Activated CD4-positive, alpha-beta T cell treated with anti-CD3 and anti-CD28 coated beads for 36 hours (primary cell): ENCODE measurements at regions not wholly inside any gene's neighbourhood (a gene's known extent, or its start where the extent isn't known, plus 50 kb on each side); places are given as distances from the start of the nearest gene placed in this dataset.
"Not testable (repeated sequence)": the region's sequence is repeated elsewhere in the genome, so short reads cannot be mapped to it uniquely, and the experiment has no call there.

Experiments
- ATAC-seq: fragments of 200-7000 bp; cut with Tn5 transposase; one replicate; pipeline ENCODE4 v1.10.0; 2021; ENCODE audit warnings: mild to moderate bottlenecking, moderate library complexity
- CTCF ChIA-PET: fragments of 350-600 bp; sonication (Branson Sonifier 250); formaldehyde crosslinking; loops from one replicate; lab custom pipeline; 2021; ENCODE audit warnings: antibody characterized with exemption; lab: Charles Lee
- POLR2A ChIA-PET: fragments of 350-600 bp; sonication (Branson Sonifier 250); formaldehyde crosslinking; loops from one replicate; lab custom pipeline; 2021; ENCODE audit warnings: antibody characterized with exemption, inconsistent platforms; lab: Charles Lee
- DNase-seq: peaks from one replicate; pipeline ENCODE4 v3.0.0-alpha.2; 2020
- H3K27ac Mint-ChIP-seq: one replicate; pipeline ENCODE4 v1.8.0; 2021; ENCODE audit warnings: mixed read lengths
- H3K27me3 Mint-ChIP-seq: one replicate; pipeline ENCODE4 v1.8.0; 2021; ENCODE audit warnings: mixed read lengths
- H3K36me3 Mint-ChIP-seq: one replicate; pipeline ENCODE4 v1.8.0; 2021; ENCODE audit warnings: low read depth, mixed read lengths
- H3K4me1 Mint-ChIP-seq: one replicate; pipeline ENCODE4 v1.8.0; 2021; ENCODE audit warnings: mixed read lengths
- H3K4me3 Mint-ChIP-seq: one replicate; pipeline ENCODE4 v1.8.0; 2021; ENCODE audit warnings: mild to moderate bottlenecking, moderate library complexity, mixed read lengths
- H3K9me3 Mint-ChIP-seq: one replicate; pipeline ENCODE4 v1.8.0; 2021; ENCODE audit warnings: low read depth, mixed read lengths
- intact Hi-C, 2 experiments: fragments of 100-400 bp; cut with DNase I in 1 of 2; cut with micrococcal nuclease in 1 of 2; formaldehyde crosslinking; loops; one replicate each; pipeline versions ENCODE4 v1.14.2 to v1.15.1; 2022 to 2024; cut with DNase I, micrococcal nuclease

DNA sequence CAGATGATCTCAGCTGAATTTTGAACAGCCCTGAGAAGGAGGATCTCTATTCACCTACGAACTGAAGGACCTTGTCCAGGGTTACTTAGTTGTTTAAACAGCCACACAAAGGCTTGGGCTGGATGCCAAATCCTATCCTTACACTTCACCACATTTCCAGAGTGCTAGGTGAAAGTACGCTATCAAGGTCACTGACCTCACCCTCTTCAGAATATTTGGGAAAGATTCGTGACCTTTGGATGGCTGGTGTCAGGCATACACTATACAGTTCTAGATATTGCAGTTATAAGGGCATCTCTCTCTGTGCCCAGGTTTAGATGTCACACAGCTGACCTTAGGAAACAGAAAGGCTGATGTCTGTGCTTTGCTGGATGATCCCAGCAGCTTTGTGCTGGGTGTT, 61.2 kb upstream of the ABLIM1 start:
- CTCF ChIA-PET, result no interaction called here
- POLR2A ChIA-PET, result no interaction called here
- no peak overlapping the region for H3K27ac Mint-ChIP-seq

DNA sequence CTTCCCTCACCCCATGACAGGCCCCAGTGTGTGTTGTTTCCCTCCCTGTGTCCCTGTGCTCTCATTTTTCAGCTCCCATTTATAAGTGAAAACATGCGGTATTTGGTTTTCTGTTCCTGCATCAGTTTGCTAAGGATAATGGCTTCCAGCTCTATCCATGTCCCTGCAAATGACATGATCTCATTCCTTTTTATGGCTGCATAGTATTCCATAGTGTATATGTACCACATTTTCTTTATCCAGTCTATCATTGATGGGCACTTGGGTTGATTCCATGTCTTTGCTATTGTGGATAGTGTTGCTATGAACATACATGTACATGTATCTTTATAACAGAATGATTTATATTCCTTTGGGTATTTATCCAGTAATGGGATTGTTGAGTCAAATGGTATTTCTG, 61.9 kb upstream of the ABLIM1 start:
- DNase-seq, H3K36me3 Mint-ChIP-seq, H3K9me3 Mint-ChIP-seq, POLR2A ChIA-PET, H3K4me1 Mint-ChIP-seq, CTCF ChIA-PET, H3K27ac Mint-ChIP-seq, ATAC-seq, H3K27me3 Mint-ChIP-seq, intact Hi-C loops, H3K4me3 Mint-ChIP-seq: not testable (repeated sequence)

More for the DNA sequence above, 61.2 kb upstream of the ABLIM1 start:
- no peaks in the 10 kb centered on the region for H3K4me1 Mint-ChIP-seq
- no peak for ATAC-seq
- H3K36me3 Mint-ChIP-seq, result no peaks in the 10 kb centered on the region
- no peak for DNase-seq
- no peaks in the 10 kb centered on the region for H3K9me3 Mint-ChIP-seq
- H3K4me3 Mint-ChIP-seq, result no peak overlapping the region
- no peaks in the 10 kb centered on the region for H3K27me3 Mint-ChIP-seq
- intact Hi-C loops, result no loop called here

DNA sequence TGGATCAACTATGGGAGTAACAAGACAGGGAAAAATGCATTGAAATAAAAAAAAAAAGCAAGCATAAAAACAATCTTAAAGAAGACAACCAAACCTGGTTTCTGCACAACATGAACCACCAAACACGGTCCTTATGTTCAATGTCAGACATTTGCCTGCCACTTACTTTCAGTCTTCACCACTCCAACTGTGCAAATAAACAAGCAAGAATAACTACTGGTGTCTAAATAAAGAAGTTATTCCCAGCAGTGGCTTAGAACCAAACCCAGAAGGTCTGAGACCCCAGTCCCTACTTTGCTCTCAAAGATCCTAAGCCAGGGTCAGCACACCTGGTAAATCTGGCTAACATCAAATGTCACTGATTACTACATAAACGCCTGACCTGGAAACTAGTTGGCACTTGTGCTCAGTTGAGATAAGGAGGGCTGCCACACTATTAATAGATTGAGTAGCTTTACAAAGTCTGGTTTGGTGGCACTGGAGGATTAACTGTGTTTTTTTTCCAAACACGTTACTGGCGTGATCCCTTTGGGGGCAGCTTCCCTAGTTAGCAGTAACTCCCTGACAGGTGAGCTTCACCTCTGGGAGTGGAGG, 62.7 kb upstream of the ABLIM1 start:
- Mint-ChIP-seq H3K9me3 (no peaks in the 10 kb centered on the region), H3K4me3 (no peak overlapping the region), H3K36me3 (no peaks in the 10 kb centered on the region), H3K27me3 (no peaks in the 10 kb centered on the region), H3K4me1 (no peaks in the 10 kb centered on the region), H3K27ac (no peak overlapping the region)
- CTCF ChIA-PET, result no interaction called here
- intact Hi-C loops, result no loop called here
- no peak for ATAC-seq
- POLR2A ChIA-PET, result no interaction called here
- no peak for DNase-seq

DNA sequence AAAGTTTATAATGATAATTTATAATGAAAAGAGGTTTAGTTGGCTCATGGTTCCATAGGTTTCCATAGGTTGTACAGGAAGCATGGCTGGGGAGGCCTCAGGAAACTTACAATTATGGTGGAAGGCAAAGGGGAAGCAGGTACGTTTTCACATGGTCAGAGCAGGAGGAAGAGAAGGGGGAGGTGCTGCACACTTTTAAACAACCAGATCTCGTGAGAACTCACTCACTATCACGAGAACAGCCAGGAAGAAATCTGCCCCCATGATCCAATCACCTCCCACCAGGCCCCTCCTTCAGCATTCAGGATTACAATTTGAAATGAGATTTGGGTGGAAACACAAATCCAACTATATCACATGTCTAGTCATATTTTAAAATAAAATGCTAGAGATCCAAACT, 64.1 kb upstream of the ABLIM1 start:
- H3K4me1 Mint-ChIP-seq, DNase-seq, H3K4me3 Mint-ChIP-seq, ATAC-seq, H3K36me3 Mint-ChIP-seq, H3K27me3 Mint-ChIP-seq, intact Hi-C loops, CTCF ChIA-PET, H3K27ac Mint-ChIP-seq, H3K9me3 Mint-ChIP-seq, POLR2A ChIA-PET: not testable (repeated sequence)

DNA sequence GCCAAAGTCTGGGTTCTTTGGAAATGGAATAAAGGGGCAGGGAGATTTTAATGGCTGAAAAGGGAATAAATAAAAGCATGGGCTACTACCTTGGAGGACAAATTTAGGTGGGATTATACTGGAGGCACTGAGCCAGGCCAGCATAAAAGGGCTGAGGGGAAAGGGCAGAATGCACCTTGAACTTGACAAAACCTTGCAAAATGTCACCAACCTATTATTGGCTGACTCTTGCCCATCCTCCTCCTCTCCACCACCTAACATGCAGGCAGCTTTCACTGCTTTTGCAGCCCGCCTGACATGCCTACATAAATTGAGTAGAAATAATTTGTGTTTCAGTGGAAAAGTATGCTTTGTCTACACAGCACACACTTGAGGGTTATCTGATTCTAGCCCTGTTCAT, 65.3 kb upstream of the ABLIM1 start:
- CTCF ChIA-PET, result no interaction called here
- DNase-seq (no peak), ATAC-seq (no peak)
- intact Hi-C loops, result no loop called here
- POLR2A ChIA-PET, result no interaction called here
- H3K9me3 Mint-ChIP-seq, result no peaks in the 10 kb centered on the region
- H3K4me1 Mint-ChIP-seq, result no peaks in the 10 kb centered on the region
- no peaks in the 10 kb centered on the region for H3K36me3 Mint-ChIP-seq
- no peak overlapping the region for H3K4me3 Mint-ChIP-seq
- no peaks in the 10 kb centered on the region for H3K27me3 Mint-ChIP-seq
- no peak overlapping the region for H3K27ac Mint-ChIP-seq

DNA sequence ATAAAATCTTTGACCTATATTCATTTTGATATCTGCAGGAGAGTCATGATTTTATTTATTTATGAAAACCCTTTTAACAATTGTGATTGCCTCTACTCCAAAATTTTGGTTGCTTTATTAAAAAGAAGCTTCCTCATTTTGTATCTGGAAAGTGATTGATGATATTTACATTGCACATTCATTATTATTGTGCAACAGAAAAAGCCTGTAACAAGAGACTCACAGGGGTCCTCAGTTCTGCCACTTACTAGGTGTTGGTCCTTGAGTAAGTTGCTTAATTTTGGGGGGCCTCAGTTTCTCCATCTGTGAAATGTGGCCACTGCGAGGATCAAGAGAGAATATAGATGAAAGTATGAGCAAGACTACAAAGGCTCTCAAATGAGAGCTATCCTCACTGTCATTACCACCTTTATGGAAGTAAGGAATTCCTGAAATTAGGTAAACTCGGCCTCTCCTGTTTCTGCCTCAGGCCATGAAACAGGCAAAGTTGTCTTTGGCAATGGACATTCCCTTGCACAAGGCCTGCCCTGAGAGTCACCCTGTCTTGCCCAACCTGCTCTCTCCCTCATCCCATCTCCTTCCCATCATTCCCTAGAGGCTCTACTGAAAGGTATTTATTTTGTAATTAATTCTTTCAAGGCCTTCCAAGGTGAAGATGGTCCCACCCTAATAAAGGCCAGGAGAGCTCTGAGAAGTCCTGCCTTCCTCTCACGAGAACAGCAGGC, 66.1 kb upstream of the ABLIM1 start:
- no peak overlapping the region for H3K4me3 Mint-ChIP-seq
- POLR2A ChIA-PET, result interaction anchor here (0.7 kb wide), 1 partner anchor 157 kb away, joined by 3 read pairs; no protein-coding TSS in a partner anchor

DNA sequence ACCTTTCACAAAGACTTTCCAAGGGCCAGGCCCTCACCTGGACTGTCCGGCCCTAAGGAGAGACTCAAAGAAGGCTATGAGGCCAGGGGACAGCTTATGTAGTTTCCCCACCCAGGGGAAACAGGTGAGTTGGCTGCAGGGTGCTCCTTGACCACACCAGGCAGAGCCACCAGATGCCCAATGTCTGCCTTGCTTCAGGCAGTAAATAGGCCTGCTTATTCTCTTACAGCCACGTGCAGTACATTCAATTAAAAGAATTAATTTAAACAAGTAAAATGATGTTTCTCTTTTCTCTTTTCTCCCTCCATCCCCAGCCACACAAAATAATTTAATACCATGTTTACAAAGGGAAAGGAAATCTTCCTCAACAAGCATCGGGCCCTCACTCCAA, 66.6 kb upstream of the ABLIM1 start:
- Mint-ChIP-seq H3K27ac (no peak overlapping the region), H3K36me3 (no peaks in the 10 kb centered on the region), H3K4me1 (no peaks in the 10 kb centered on the region), H3K4me3 (no peak overlapping the region), H3K27me3 (no peaks in the 10 kb centered on the region), H3K9me3 (no peaks in the 10 kb centered on the region)
- intact Hi-C loops, result no loop called here
- no peak for ATAC-seq
- ChIA-PET POLR2A (no interaction called here), CTCF (no interaction called here)
- DNase-seq, result no peak

More for the DNA sequence above, 66.1 kb upstream of the ABLIM1 start:
- no peak for ATAC-seq
- no peaks in the 10 kb centered on the region for H3K9me3 Mint-ChIP-seq
- intact Hi-C loops, result no loop called here
- H3K4me1 Mint-ChIP-seq, result no peaks in the 10 kb centered on the region
- CTCF ChIA-PET, result no interaction called here
- H3K36me3 Mint-ChIP-seq, result no peaks in the 10 kb centered on the region
- H3K27ac Mint-ChIP-seq, result no peak overlapping the region
- no peak for DNase-seq
- H3K27me3 Mint-ChIP-seq, result no peaks in the 10 kb centered on the region

DNA sequence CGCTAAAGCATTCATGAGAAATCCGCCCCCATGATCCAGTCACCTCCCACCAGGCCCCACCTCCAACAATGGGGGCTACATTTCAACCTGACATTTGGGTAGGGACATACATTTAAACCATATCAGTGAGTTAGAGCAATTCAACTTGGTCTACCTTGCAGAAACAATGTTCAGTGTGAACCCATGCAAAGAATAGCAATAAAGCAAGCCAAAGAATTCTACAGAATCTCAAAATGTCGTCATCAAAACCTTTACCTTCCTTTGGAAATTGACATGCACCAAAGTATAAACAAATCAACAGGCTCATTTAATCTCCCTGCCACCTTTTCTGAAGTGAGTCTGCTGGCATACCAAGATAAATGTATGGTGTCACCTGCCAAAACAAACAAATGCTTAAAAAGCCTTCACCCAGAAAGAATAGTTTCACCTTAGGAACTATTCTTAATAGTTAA, 68.8 kb upstream of the ABLIM1 start:
- DNase-seq (no peak), ATAC-seq (no peak)
- CTCF ChIA-PET, result no interaction called here
- Mint-ChIP-seq H3K27me3 (no peaks in the 10 kb centered on the region), H3K4me1 (no peaks in the 10 kb centered on the region), H3K4me3 (no peak overlapping the region), H3K27ac (no peak overlapping the region), H3K36me3 (no peaks in the 10 kb centered on the region), H3K9me3 (no peaks in the 10 kb centered on the region)
- POLR2A ChIA-PET, result no interaction called here
- intact Hi-C loops, result no loop called here

DNA sequence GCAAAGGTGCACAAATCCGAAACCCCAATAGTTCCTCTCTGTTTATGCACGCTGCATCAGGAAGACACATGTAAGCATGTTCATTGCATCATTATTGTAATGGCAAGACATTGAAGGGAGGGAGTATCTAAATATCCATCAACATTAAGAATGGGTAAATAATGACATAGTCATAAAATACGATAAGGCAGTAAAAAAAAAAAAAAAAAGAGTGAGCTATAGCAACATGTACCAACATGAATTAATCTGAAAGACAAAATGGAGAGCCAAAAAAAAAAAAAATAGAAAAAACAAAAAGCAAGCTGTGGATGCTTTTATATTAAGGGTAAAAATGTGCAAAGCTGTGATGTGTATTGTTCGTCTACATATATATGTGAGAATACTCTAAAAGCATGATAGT, 70.2 kb upstream of the ABLIM1 start:
- intact Hi-C loops, result no loop called here

DNA sequence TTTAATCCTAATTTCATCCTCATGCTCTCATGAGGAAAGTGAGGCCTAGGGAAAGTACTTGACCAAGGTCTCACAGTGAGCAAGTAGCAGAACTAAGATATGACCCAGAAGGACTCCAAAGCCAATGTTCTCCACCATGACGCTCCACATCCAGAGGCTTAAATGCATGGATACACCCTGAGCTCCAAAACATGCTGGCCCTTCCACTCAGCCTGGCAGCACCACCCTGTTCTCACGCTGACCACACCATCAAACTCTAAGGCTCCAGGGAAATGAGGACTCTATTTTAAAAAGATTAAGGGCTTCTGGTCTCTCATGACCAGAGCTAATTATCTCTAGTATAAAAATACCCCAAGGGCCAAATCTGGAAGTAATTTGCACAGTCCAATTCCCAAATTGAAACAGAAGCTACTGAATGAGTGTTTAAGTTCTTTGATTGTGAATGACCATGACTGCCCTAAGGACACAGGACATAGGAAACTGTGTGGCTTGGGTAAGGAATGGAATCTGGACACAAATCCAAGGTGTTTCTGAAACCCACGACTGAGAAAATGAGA, 71.1 kb upstream of the ABLIM1 start:
- intact Hi-C loops, result no loop called here
- H3K4me3 Mint-ChIP-seq, result no peak overlapping the region
- H3K27ac Mint-ChIP-seq, result no peak overlapping the region
- H3K4me1 Mint-ChIP-seq, result no peaks in the 10 kb centered on the region
- ATAC-seq (no peak), DNase-seq (no peak)
- no peaks in the 10 kb centered on the region for H3K27me3 Mint-ChIP-seq
- ChIA-PET CTCF (no interaction called here), POLR2A (no interaction called here)
- H3K36me3 Mint-ChIP-seq, result no peaks in the 10 kb centered on the region
- H3K9me3 Mint-ChIP-seq, result no peaks in the 10 kb centered on the region

More for the DNA sequence above, 70.2 kb upstream of the ABLIM1 start:
- Mint-ChIP-seq H3K9me3 (no peaks in the 10 kb centered on the region), H3K4me3 (no peak overlapping the region), H3K27me3 (no peaks in the 10 kb centered on the region), H3K27ac (no peak overlapping the region), H3K36me3 (no peaks in the 10 kb centered on the region), H3K4me1 (no peaks in the 10 kb centered on the region)
- ATAC-seq (no peak), DNase-seq (no peak)
- ChIA-PET POLR2A (no interaction called here), CTCF (no interaction called here)

DNA sequence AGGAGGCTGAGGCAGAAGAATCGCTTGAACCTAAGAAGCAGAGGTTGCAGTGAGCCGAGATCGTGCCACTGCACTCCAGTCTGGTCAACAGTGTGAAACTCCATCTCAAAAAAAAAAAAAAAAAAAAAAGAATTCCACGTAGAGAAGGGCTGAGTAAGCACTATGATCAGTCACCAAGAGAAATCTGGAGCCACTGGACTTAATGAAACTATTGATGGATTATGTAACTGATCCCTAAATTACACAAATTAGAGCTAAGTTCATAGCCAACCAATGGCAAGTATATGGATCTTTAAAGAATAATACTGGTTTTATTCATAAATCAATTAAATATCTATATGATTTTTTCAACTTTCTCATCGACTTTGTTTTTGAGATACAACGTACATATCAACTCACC, 72.2 kb upstream of the ABLIM1 start:
- Mint-ChIP-seq H3K27me3 (no peaks in the 10 kb centered on the region), H3K9me3 (no peaks in the 10 kb centered on the region), H3K27ac (no peak overlapping the region), H3K4me3 (no peak overlapping the region), H3K4me1 (no peaks in the 10 kb centered on the region), H3K36me3 (no peaks in the 10 kb centered on the region)
- intact Hi-C loops, result no loop called here
- POLR2A ChIA-PET, result interaction anchor here (0.7 kb wide), 1 partner anchor 160 kb away, joined by 10 read pairs; no protein-coding TSS in a partner anchor
- CTCF ChIA-PET, result interaction anchor here (1.7 kb wide), 1 partner anchor 26 kb away, joined by 3 read pairs; no protein-coding TSS in a partner anchor
- no peak for ATAC-seq
- no peak for DNase-seq

DNA sequence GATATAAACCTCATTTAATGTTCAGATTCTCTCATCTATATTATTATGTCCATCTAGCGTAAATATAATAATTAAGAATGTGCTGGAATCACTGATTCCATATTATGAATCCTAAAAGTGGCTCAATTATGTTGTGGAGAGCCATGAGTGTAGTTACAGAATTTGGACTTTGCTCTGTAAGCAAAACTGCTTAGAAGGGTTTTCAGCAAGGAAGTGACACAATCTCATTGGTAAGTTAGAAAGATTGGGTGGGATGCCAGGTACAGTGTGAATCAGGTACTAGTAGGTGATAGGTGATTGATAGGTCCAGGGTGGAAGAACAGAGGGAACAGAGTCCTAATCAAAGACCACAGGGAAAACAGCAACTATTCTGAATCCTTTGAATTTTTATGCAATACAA, 74.9 kb upstream of the ABLIM1 start:
- CTCF ChIA-PET, result no interaction called here
- no peaks in the 10 kb centered on the region for H3K9me3 Mint-ChIP-seq
- no peak for ATAC-seq
- POLR2A ChIA-PET, result interaction anchor here (0.5 kb wide), 1 partner anchor 164 kb away, joined by 3 read pairs; no protein-coding TSS in a partner anchor
- DNase-seq, result no peak
- H3K27me3 Mint-ChIP-seq, result no peaks in the 10 kb centered on the region
- no peak overlapping the region for H3K4me3 Mint-ChIP-seq
- H3K36me3 Mint-ChIP-seq, result no peaks in the 10 kb centered on the region
- no peaks in the 10 kb centered on the region for H3K4me1 Mint-ChIP-seq
- H3K27ac Mint-ChIP-seq, result no peak overlapping the region
- intact Hi-C loops, result no loop called here
